ENCODE measurements at regions not wholly inside any gene's neighbourhood (a gene's known extent, or its start where the extent isn't known, plus 50 kb on each side); places are given as distances from the start of the nearest gene placed in this dataset.

DNA sequence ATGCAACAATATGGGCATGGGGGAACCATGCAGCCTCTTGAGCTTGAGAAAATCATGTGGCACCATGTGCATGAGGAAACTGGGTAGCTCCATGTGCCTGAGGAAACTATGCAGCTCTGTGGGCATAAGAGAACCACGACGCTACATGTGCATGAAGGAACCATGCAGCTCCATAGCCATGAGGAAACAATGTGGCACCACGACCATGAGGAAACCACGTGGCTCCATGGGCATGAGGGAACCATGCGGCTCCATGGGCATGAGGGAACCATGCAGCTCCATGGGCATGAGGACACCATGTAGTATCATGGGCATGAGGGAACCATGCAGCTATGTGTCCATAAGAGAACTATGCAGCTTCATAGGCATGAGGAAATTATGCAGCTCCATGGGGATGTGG lies 140.8 kb downstream of the CAVIN4 start (continued):
- TF ChIP-seq, protein P1, sequence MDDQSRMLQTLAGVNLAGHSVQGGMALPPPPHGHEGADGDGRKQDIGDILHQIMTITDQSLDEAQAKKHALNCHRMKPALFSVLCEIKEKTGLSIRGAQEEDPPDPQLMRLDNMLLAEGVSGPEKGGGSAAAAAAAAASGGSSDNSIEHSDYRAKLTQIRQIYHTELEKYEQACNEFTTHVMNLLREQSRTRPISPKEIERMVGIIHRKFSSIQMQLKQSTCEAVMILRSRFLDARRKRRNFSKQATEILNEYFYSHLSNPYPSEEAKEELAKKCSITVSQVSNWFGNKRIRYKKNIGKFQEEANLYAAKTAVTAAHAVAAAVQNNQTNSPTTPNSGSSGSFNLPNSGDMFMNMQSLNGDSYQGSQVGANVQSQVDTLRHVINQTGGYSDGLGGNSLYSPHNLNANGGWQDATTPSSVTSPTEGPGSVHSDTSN (IDR thresholded peaks at IDR 0.05) = no peak
- TF ChIP-seq TCF12 (IDR thresholded peaks at IDR 0.05) (no peak), CHD2 (IDR thresholded peaks at IDR 0.05; ENCODE audit: low read length, partially characterized antibody) (no peak), RFX5 (IDR thresholded peaks at IDR 0.05; ENCODE audit: low read length) (no peak), MEF2A (IDR thresholded peaks at IDR 0.05; ENCODE audit: borderline replicate concordance, low read depth) (no peak), FOSL2 (IDR thresholded peaks at IDR 0.05; ENCODE audit: borderline replicate concordance, low read depth) (no peak), NRF1 (IDR thresholded peaks at IDR 0.05; ENCODE audit: low read depth, low read length) (no peak), RAD21 (IDR thresholded peaks at IDR 0.05; ENCODE audit: low read length) (no peak), MXI1 (IDR thresholded peaks at IDR 0.05; ENCODE audit: low read depth, low read length) (no peak), SMC3 (IDR thresholded peaks at IDR 0.05; ENCODE audit: low read depth, low read length) (no peak)
- TF ChIP-seq, protein P2, sequence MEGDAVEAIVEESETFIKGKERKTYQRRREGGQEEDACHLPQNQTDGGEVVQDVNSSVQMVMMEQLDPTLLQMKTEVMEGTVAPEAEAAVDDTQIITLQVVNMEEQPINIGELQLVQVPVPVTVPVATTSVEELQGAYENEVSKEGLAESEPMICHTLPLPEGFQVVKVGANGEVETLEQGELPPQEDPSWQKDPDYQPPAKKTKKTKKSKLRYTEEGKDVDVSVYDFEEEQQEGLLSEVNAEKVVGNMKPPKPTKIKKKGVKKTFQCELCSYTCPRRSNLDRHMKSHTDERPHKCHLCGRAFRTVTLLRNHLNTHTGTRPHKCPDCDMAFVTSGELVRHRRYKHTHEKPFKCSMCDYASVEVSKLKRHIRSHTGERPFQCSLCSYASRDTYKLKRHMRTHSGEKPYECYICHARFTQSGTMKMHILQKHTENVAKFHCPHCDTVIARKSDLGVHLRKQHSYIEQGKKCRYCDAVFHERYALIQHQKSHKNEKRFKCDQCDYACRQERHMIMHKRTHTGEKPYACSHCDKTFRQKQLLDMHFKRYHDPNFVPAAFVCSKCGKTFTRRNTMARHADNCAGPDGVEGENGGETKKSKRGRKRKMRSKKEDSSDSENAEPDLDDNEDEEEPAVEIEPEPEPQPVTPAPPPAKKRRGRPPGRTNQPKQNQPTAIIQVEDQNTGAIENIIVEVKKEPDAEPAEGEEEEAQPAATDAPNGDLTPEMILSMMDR (IDR thresholded peaks at IDR 0.05) = no peak
- TF ChIP-seq, protein P3, sequence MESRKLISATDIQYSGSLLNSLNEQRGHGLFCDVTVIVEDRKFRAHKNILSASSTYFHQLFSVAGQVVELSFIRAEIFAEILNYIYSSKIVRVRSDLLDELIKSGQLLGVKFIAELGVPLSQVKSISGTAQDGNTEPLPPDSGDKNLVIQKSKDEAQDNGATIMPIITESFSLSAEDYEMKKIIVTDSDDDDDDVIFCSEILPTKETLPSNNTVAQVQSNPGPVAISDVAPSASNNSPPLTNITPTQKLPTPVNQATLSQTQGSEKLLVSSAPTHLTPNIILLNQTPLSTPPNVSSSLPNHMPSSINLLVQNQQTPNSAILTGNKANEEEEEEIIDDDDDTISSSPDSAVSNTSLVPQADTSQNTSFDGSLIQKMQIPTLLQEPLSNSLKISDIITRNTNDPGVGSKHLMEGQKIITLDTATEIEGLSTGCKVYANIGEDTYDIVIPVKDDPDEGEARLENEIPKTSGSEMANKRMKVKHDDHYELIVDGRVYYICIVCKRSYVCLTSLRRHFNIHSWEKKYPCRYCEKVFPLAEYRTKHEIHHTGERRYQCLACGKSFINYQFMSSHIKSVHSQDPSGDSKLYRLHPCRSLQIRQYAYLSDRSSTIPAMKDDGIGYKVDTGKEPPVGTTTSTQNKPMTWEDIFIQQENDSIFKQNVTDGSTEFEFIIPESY (IDR thresholded peaks at IDR 0.05; ENCODE audit: borderline replicate concordance, low read depth) = no peak

- Histone ChIP-seq H3K27ac (ENCODE audit: low read depth in 2 of 2, low read length in 1 of 2) (no peak overlapping the region), H3K4me2 (no peak overlapping the region), H3F3A (replicated peaks; ENCODE audit: insufficient read depth) (no peaks in the 10 kb centered on the region), H3K79me2 (ENCODE audit: insufficient read depth) (no peaks in the 10 kb centered on the region), H3K27me3 (ENCODE audit: insufficient read depth) (no peaks in the 10 kb centered on the region), H3K4me3 (ENCODE audit: low read depth in 2 of 2, low read length in 1 of 2) (no peak overlapping the region), H3K9me2 (no peaks in the 10 kb centered on the region), H3K9ac (no peak overlapping the region), H3K4me1 (ENCODE audit: control insufficient read depth in 1 of 2, insufficient read depth in 2 of 2, low read depth in 1 of 2, low read length in 1 of 2) (no peaks in the 10 kb centered on the region), H3K9me3 (no peaks in the 10 kb centered on the region), H2AFZ (ENCODE audit: low read depth) (no peak overlapping the region), H3K36me3 (replicated peaks in 1 of 2; ENCODE audit: control insufficient read depth in 1 of 2, insufficient read depth in 2 of 2, low read length in 1 of 2) (no peaks in the 10 kb centered on the region), H4K20me1 (ENCODE audit: insufficient read depth) (no peaks in the 10 kb centered on the region)
- ChIA-PET POLR2A (no interaction called here), CTCF (interaction anchor here (1.0 kb wide), 1 partner anchor 591 kb away, joined by 4 read pairs; no protein-coding TSS in a partner anchor)
- 8% methylated on average over 1 of the region's 1 CpG for WGBS (ENCODE audit: low lambda C conversion rate)
- no peak for DNase-seq
- TF ChIP-seq USF1 (IDR thresholded peaks at IDR 0.05; ENCODE audit: borderline replicate concordance, low read depth) = no peak
- TF ChIP-seq, protein P4, sequence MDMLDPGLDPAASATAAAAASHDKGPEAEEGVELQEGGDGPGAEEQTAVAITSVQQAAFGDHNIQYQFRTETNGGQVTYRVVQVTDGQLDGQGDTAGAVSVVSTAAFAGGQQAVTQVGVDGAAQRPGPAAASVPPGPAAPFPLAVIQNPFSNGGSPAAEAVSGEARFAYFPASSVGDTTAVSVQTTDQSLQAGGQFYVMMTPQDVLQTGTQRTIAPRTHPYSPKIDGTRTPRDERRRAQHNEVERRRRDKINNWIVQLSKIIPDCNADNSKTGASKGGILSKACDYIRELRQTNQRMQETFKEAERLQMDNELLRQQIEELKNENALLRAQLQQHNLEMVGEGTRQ (IDR thresholded peaks at IDR 0.05; ENCODE audit: borderline replicate concordance, low read depth, low read length) = no peak
- no peak for TF ChIP-seq TCF12 (IDR thresholded peaks at IDR 0.05)
- TF ChIP-seq REST (IDR thresholded peaks at IDR 0.05; ENCODE audit: low read depth, low read length) = no peak
- no peak for TF ChIP-seq SIN3A (IDR thresholded peaks at IDR 0.05; ENCODE audit: borderline replicate concordance, low read depth, low read length)
- no peak for TF ChIP-seq RAD21 (IDR thresholded peaks at IDR 0.05; ENCODE audit: low read length)
- no peak for TF ChIP-seq NFIC (IDR thresholded peaks at IDR 0.05; ENCODE audit: borderline replicate concordance)
- TF ChIP-seq NRF1 (IDR thresholded peaks at IDR 0.05; ENCODE audit: low read depth, low read length) = no peak
- no peak for TF ChIP-seq RCOR1 (IDR thresholded peaks at IDR 0.05; ENCODE audit: low read length)
- TF ChIP-seq POLR2AphosphoS5 (IDR thresholded peaks at IDR 0.05; ENCODE audit: low read depth, low read length) = no peak
- no peak for TF ChIP-seq FOXJ3 (CRISPR knock-in tag; IDR thresholded peaks at IDR 0.05)
- no peak for TF ChIP-seq FOXM1 (IDR thresholded peaks at IDR 0.05; ENCODE audit: low read depth)
Observed at GRCh38 chr9:100720922-100721321, 143.0 kb downstream of the CAVIN4 start.

Measured in SK-N-SH (cell line).